NB4 (cell line): ENCODE measurements at regions not wholly inside any gene's neighbourhood (a gene's known extent, or its start where the extent isn't known, plus 50 kb on each side); places are given as distances from the start of the nearest gene placed in this dataset.

Experiments used
- DNase-seq: peaks from one replicate; pipeline ENCODE4 v3.0.0; 2010; ENCODE audit warnings: low read depth
- H3K4me3 ChIP-seq: one replicate; pipeline ENCODE4 v1.5.1; 2011; ENCODE audit warnings: mild to moderate bottlenecking, low read depth, low read length, moderate library complexity
- CTCF ChIP-seq: IDR thresholded peaks from one replicate; pipeline ENCODE4 v1.5.1; 2012; ENCODE audit warnings: low read depth, low read length
- MAX ChIP-seq: IDR thresholded peaks from 2 replicates; pipeline ENCODE4 v1.6.1; 2011; ENCODE audit warnings: low read depth, low read length
- MYC ChIP-seq: IDR thresholded peaks from 2 replicates; pipeline ENCODE4 v1.6.1; 2011; ENCODE audit warnings: low read depth, low read length
- POLR2A ChIP-seq: IDR thresholded peaks from 2 replicates; pipeline ENCODE4 v1.6.1; 2011; ENCODE audit warnings: mild to moderate bottlenecking; ENCODE audit not compliant: insufficient read length; ENCODE audit errors: extremely low read depth

GRCh38 chr10:90598513-90598912 lies 259.3 kb downstream of the HTR7 start:
- DNase-seq = no peak
- no peak for TF ChIP-seq MYC
- no peak for TF ChIP-seq CTCF
- no peak for TF ChIP-seq MAX
- no peak for TF ChIP-seq POLR2A
- H3K4me3 ChIP-seq = no peak overlapping the region

GRCh38 chr10:90602862-90603610 lies 254.8 kb downstream of the HTR7 start:
- no peak for TF ChIP-seq MAX
- no peak for TF ChIP-seq MYC
- no peak for TF ChIP-seq CTCF
- TF ChIP-seq POLR2A = no peak
- no peak for DNase-seq
- no peak overlapping the region for H3K4me3 ChIP-seq

GRCh38 chr10:90604636-90605035 lies 253.2 kb downstream of the HTR7 start:
- H3K4me3 ChIP-seq = no peak overlapping the region
- no peak for DNase-seq
- TF ChIP-seq CTCF = no peak
- TF ChIP-seq POLR2A = no peak
- no peak for TF ChIP-seq MYC
- TF ChIP-seq MAX = no peak

- no peak overlapping the region for H3K4me3 ChIP-seq
- TF ChIP-seq MAX (no peak), POLR2A (no peak), CTCF (no peak), MYC (no peak)
- no peak for DNase-seq
Observed at GRCh38 chr10:90605506-90605905, 252.3 kb downstream of the HTR7 start.

- no peak for DNase-seq
- no peak for TF ChIP-seq MAX
- no peak overlapping the region for H3K4me3 ChIP-seq
Observed at GRCh38 chr10:90612276-90612675, 245.6 kb downstream of the HTR7 start.

- TF ChIP-seq CTCF (no peak), MYC (no peak), MAX (no peak), POLR2A (no peak)
- DNase-seq = no peak
- H3K4me3 ChIP-seq = no peak overlapping the region
Observed at GRCh38 chr10:90614631-90615030, 243.2 kb downstream of the HTR7 start.
